B cell (primary cell): ENCODE measurements at regions not wholly inside any gene's neighbourhood (a gene's known extent, or its start where the extent isn't known, plus 50 kb on each side); places are given as distances from the start of the nearest gene placed in this dataset.

Experiments
- ATAC-seq: fragments of 200-7000 bp; cut with Tn5 transposase; one replicate; pipeline ENCODE4 v1.10.0; 2021; ENCODE audit warnings: low read depth, mild to moderate bottlenecking, moderate number of reproducible peaks, moderate library complexity
- CTCF ChIA-PET: fragments of 350-600 bp; sonication (Branson Sonifier 250); formaldehyde crosslinking; loops from one replicate; lab custom pipeline; 2021; ENCODE audit warnings: antibody characterized with exemption, inconsistent platforms; lab: Charles Lee
- POLR2A ChIA-PET: fragments of 350-600 bp; sonication (Branson Sonifier 250); formaldehyde crosslinking; loops from one replicate; lab custom pipeline; 2021; ENCODE audit warnings: antibody characterized with exemption; lab: Charles Lee
- DNase-seq: peaks from one replicate; pipeline ENCODE4 v3.0.0; 2013
- H2AFZ ChIP-seq: 2 replicates; pipeline ENCODE4 v1.6.1; 2012; ENCODE audit warnings: mild to moderate bottlenecking, low read depth, low read length; ENCODE audit not compliant: insufficient read depth, poor library complexity, severe bottlenecking
- H3K27ac ChIP-seq, 2 donors: 1 replicate in 1 of 2; 2 replicates in 1 of 2; pipeline ENCODE4 v1.5.1; 2012 to 2013; ENCODE audit warnings: low read length in 2 of 2, mild to moderate bottlenecking in 2 of 2, moderate library complexity in 1 of 2
- H3K27me3 ChIP-seq, 4 experiments: fragments of 200-600 bp in 1 of 4; sonication (generic) in 1 of 4; replicated peaks in 1 of 4; 1 replicate in 2 of 4; 2 replicates in 2 of 4; pipeline versions ENCODE4 v1.6.1 to v1.7.0; 2013 to 2016; ENCODE audit warnings: low read length in 3 of 4, mild to moderate bottlenecking in 2 of 4, mixed read lengths in 1 of 4, moderate library complexity in 1 of 4; ENCODE audit not compliant: insufficient read depth in 4 of 4, control insufficient read depth in 3 of 4; ENCODE audit errors: control extremely low read depth in 1 of 4
- H3K36me3 ChIP-seq, 2 experiments: replicated peaks in 1 of 2; 1 replicate in 1 of 2; 2 replicates in 1 of 2; pipeline versions ENCODE4 v1.6.1 to v1.7.1; 2013; ENCODE audit warnings: low read length in 1 of 2; ENCODE audit not compliant: insufficient read depth in 2 of 2, control insufficient read depth in 1 of 2; ENCODE audit errors: control extremely low read depth in 1 of 2, extremely low read depth in 1 of 2
- H3K4me1 ChIP-seq, 2 donors: fragments of 200-600 bp in 1 of 2; sonication (generic) in 1 of 2; 1 replicate in 1 of 2; 2 replicates in 1 of 2; pipeline versions ENCODE4 v1.5.1 to v1.6.1; 2013 to 2017; ENCODE audit warnings: low read length in 2 of 2; ENCODE audit not compliant: control insufficient read depth in 2 of 2, insufficient read depth in 2 of 2
- H3K4me2 ChIP-seq: replicated peaks from 2 replicates; pipeline ENCODE3; 2012; ENCODE audit warnings: mild to moderate bottlenecking, low read depth, low read length; ENCODE audit not compliant: poor library complexity, severe bottlenecking
- H3K4me3 ChIP-seq, 5 experiments: fragments of 200-600 bp in 1 of 5; sonication (generic) in 1 of 5; 1 replicate in 3 of 5; 2 replicates in 2 of 5; pipeline versions ENCODE4 v1.5.1 to v1.7.0; 2011 to 2016; ENCODE audit warnings: low read length in 4 of 5, mild to moderate bottlenecking in 4 of 5, low read depth in 2 of 5, control low read depth in 1 of 5, moderate library complexity in 1 of 5; ENCODE audit not compliant: insufficient read depth in 1 of 5; ENCODE audit errors: control extremely low read depth in 1 of 5, extremely low read depth in 1 of 5
- H3K79me2 ChIP-seq: fragments of 200-600 bp; sonication (generic); one replicate; pipeline ENCODE4 v1.6.0; 2016; ENCODE audit warnings: low read length; ENCODE audit not compliant: control insufficient read depth, insufficient read depth
- H3K9ac ChIP-seq: fragments of 200-600 bp; sonication (generic); 2 replicates; pipeline ENCODE4 v1.6.1; 2017; ENCODE audit warnings: mild to moderate bottlenecking, low read length, moderate library complexity
- H3K9me3 ChIP-seq, 3 donors: one replicate each; pipeline versions ENCODE4 v1.6.1 to v1.7.1; 2013; ENCODE audit warnings: low read length in 2 of 3; ENCODE audit not compliant: control insufficient read depth in 2 of 3, insufficient read depth in 1 of 3; ENCODE audit errors: control extremely low read depth in 1 of 3
- H4K20me1 ChIP-seq: 2 replicates; pipeline ENCODE4 v1.6.0; 2012; ENCODE audit warnings: mild to moderate bottlenecking, low read length; ENCODE audit not compliant: insufficient read depth, control insufficient read depth, poor library complexity, severe bottlenecking
- H3K27ac Mint-ChIP-seq: one replicate; pipeline ENCODE4 v1.8.0; 2021; ENCODE audit warnings: mixed read lengths
- H3K27me3 Mint-ChIP-seq: one replicate; pipeline ENCODE4 v1.8.0; 2021; ENCODE audit warnings: mixed read lengths
- H3K4me1 Mint-ChIP-seq: one replicate; pipeline ENCODE4 v1.8.0; 2021; ENCODE audit warnings: mixed read lengths
- H3K4me3 Mint-ChIP-seq: one replicate; pipeline ENCODE4 v1.8.0; 2021; ENCODE audit warnings: mixed read lengths
- H3K9me3 Mint-ChIP-seq: one replicate; pipeline ENCODE4 v1.8.0; 2022; ENCODE audit warnings: mixed read lengths; ENCODE audit not compliant: insufficient read depth
- CTCF ChIP-seq: fragments of 200-600 bp; IDR thresholded peaks from one replicate; pipeline ENCODE4 v1.8.0; 2022; ENCODE audit warnings: antibody characterized with exemption, mild to moderate bottlenecking
- EZH2 ChIP-seq: IDR thresholded peaks from 2 replicates; pipeline ENCODE4 v1.6.1; 2012; ENCODE audit warnings: borderline replicate concordance, low read depth, mild to moderate bottlenecking, moderate library complexity, low read length; ENCODE audit not compliant: insufficient read depth, poor library complexity, severe bottlenecking
- WGBS: methylation state at CpG from one replicate; pipeline ENCODE4 v1.1.5; 2013; ENCODE audit warnings: missing lambda C conversion rate; ENCODE audit not compliant: insufficient coverage; 5-methylcytosine and 5-hydroxymethylcytosine counted together
- intact Hi-C: fragments of 100-400 bp; cut with micrococcal nuclease; formaldehyde crosslinking; loops from one replicate; pipeline ENCODE4 v1.10.0; 2022

- Histone ChIP-seq H3K9ac (no peak overlapping the region), H3K4me2 (no peak overlapping the region), H3K27ac (no peak overlapping the region), H3K4me3 (no peak overlapping the region), H4K20me1 (no peaks in the 10 kb centered on the region), H3K27me3 (no peaks in the 10 kb centered on the region), H3K4me1 (no peaks in the 10 kb centered on the region), H3K36me3 (no peaks in the 10 kb centered on the region), H2AFZ (no peak overlapping the region), H3K79me2 (no peaks in the 10 kb centered on the region), H3K9me3 (peaks cover 0 to 3% (median 0%) of the 10 kb centered on the region in 3 donors)
- intact Hi-C loops, result no loop called here
- ChIA-PET POLR2A (no interaction called here), CTCF (no interaction called here)
- Mint-ChIP-seq H3K4me3 (no peak overlapping the region), H3K27ac (no peak overlapping the region), H3K4me1 (no peaks in the 10 kb centered on the region), H3K27me3 (no peaks in the 10 kb centered on the region), H3K9me3 (peaks cover 4% of the 10 kb centered on the region)
- no CpG with 5 or more reads among the region's 3 CpGs for WGBS
- TF ChIP-seq EZH2, result no peak
- TF ChIP-seq CTCF, result no peak
- ATAC-seq (no peak), DNase-seq (no peak)
Measured at GRCh38 chr21:22609802-22610201, 1611.6 kb downstream of the NCAM2 start.

GRCh38 chr21:22627911-22628310 lies 1629.7 kb downstream of the NCAM2 start:
- no peak overlapping the region for H3K4me3 ChIP-seq
- no peak overlapping the region for H3K4me2 ChIP-seq
- intact Hi-C loops, result no loop called here
- no peak for ATAC-seq
- H3K27me3 Mint-ChIP-seq, result no peaks in the 10 kb centered on the region
- CTCF ChIA-PET, result no interaction called here
- peaks cover 0 to 4% (median 0%) of the 10 kb centered on the region in 3 donors for H3K9me3 ChIP-seq
- H3K9me3 Mint-ChIP-seq, result no peaks in the 10 kb centered on the region
- no peaks in the 10 kb centered on the region for H3K4me1 ChIP-seq
- H3K4me1 Mint-ChIP-seq, result no peaks in the 10 kb centered on the region
- no peak overlapping the region for H3K27ac Mint-ChIP-seq
- no peak overlapping the region for H2AFZ ChIP-seq
- no CpG with 5 or more reads among the region's 1 CpG for WGBS
- H3K36me3 ChIP-seq, result no peaks in the 10 kb centered on the region
- H3K27me3 ChIP-seq, result no peaks in the 10 kb centered on the region
- TF ChIP-seq CTCF (no peak), EZH2 (no peak)
- no peaks in the 10 kb centered on the region for H3K79me2 ChIP-seq
- DNase-seq, result no peak
- H3K9ac ChIP-seq, result no peak overlapping the region
- H3K27ac ChIP-seq, result no peak overlapping the region
- POLR2A ChIA-PET, result no interaction called here
- H3K4me3 Mint-ChIP-seq, result no peak overlapping the region
- H4K20me1 ChIP-seq, result no peaks in the 10 kb centered on the region
